Ovary (tissue), 7 donors: ENCODE measurements at regions not wholly inside any gene's neighbourhood (a gene's known extent, or its start where the extent isn't known, plus 50 kb on each side); places are given as distances from the start of the nearest gene placed in this dataset.

Experiments
- DNase-seq, 5 donors: peaks; one replicate each; pipeline ENCODE4 v3.0.0-alpha.2; 2019 to 2020
- H3K27ac ChIP-seq, 2 donors: fragments of 200-600 bp; one replicate each; pipeline versions ENCODE4 v1.5.1 to v1.8.0; 2019 to 2022
- H3K27me3 ChIP-seq: fragments of 200-600 bp; one replicate; pipeline ENCODE4 v1.8.0; 2022
- H3K36me3 ChIP-seq: fragments of 200-600 bp; sonication (generic); one replicate; pipeline ENCODE4 v1.5.1; 2019
- H3K4me1 ChIP-seq: one replicate; pipeline ENCODE4 v1.8.1; 2013; ENCODE audit warnings: mild to moderate bottlenecking, moderate library complexity; ENCODE audit not compliant: insufficient read depth
- H3K4me3 ChIP-seq: fragments of 200-600 bp; sonication (generic); one replicate; pipeline ENCODE4 v1.5.1; 2017
- H3K9me3 ChIP-seq, 2 donors: fragments of 200-600 bp in 1 of 2; sonication (generic) in 1 of 2; one replicate each; pipeline versions ENCODE4 v1.5.1 to v1.8.1; 2013 to 2019; ENCODE audit warnings: mild to moderate bottlenecking in 1 of 2, moderate library complexity in 1 of 2
- EP300 ChIP-seq: sonication (generic); formaldehyde crosslinking; IDR thresholded peaks from one replicate; pipeline ENCODE4 v1.6.1; 2017; ENCODE audit warnings: antibody characterized with exemption
- POLR2A ChIP-seq: fragments of 450-650 bp; IDR thresholded peaks from one replicate; pipeline ENCODE4 v1.6.1; 2017; ENCODE audit warnings: antibody characterized with exemption, mild to moderate bottlenecking, moderate library complexity
- WGBS, 3 donors: extraction: QIAGEN DNeasy Blood & Tissue Kit in 1 of 3; methylation state at CpG; one replicate each; pipeline versions ENCODE4 v1.1.5 to v1.1.7; 2013 to 2017; 5-methylcytosine and 5-hydroxymethylcytosine counted together
- intact Hi-C, 4 donors: fragments of 100-400 bp; cut with DNase I; formaldehyde crosslinking; loops; one replicate each; pipeline versions ENCODE4 v1.11.0 to v1.15.1; 2022 to 2023
- TF ChIP-seq, protein P1 (sequence below), 3 donors: fragments of 450-650 bp in 2 of 3; fragments of 200-600 bp in 1 of 3; IDR thresholded peaks; one replicate each; pipeline versions ENCODE4 v1.5.1 to v1.8.0; 2016 to 2022; ENCODE audit warnings: antibody characterized with exemption in 3 of 3, mild to moderate bottlenecking in 1 of 3
- donor health status: DM: no; HTN: no; CAD: no; lungs with moderate emphysema.
- donor health status: DM: no; HTN: no; CAD: no.
- donor health status: Bipolar disorder and iron deficiency.
- donor health status: DM: no; HTN: no; CAD: no.
- donor health status: DM: yes; HTN: yes; CAD: no.

DNA sequence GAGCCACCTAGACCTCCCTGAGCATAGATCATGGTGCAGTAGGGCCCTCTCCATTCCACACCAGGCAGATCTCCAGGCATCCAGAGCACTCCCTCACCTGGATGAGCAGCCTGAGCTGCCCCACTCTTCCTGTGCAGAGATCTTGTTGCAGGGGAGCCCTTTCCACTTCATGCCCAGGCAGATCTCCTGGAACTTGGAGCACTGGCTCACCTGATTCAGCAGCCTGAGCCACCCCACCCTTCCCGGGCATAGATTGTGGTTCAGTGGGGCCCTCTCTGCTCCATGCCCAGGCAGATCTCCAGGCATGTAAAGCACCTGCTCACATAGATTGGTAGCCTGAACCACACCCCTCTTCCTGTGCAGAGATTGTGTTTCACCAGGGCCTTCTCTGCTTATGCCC is 78.0 kb downstream of the SEC16B start:
- no peak for DNase-seq
- whole genome bisulfite sequencing, 3 donors: 100% methylated on average over 1 of the region's 1 CpG
- no peak overlapping the region for H3K4me3 ChIP-seq
- H3K27me3 ChIP-seq: no peaks in the 10 kb centered on the region
- H3K9me3 ChIP-seq: peaks cover 0 to 6% of the 10 kb centered on the region in 2 donors
- no peak for TF ChIP-seq POLR2A
- TF ChIP-seq, protein P1, sequence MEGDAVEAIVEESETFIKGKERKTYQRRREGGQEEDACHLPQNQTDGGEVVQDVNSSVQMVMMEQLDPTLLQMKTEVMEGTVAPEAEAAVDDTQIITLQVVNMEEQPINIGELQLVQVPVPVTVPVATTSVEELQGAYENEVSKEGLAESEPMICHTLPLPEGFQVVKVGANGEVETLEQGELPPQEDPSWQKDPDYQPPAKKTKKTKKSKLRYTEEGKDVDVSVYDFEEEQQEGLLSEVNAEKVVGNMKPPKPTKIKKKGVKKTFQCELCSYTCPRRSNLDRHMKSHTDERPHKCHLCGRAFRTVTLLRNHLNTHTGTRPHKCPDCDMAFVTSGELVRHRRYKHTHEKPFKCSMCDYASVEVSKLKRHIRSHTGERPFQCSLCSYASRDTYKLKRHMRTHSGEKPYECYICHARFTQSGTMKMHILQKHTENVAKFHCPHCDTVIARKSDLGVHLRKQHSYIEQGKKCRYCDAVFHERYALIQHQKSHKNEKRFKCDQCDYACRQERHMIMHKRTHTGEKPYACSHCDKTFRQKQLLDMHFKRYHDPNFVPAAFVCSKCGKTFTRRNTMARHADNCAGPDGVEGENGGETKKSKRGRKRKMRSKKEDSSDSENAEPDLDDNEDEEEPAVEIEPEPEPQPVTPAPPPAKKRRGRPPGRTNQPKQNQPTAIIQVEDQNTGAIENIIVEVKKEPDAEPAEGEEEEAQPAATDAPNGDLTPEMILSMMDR (IDR thresholded peaks at IDR 0.05): no peak
- TF ChIP-seq EP300: no peak
- H3K27ac ChIP-seq: no peak overlapping the region
- intact Hi-C loops: no loop called here
- H3K4me1 ChIP-seq: no peaks in the 10 kb centered on the region
- no peaks in the 10 kb centered on the region for H3K36me3 ChIP-seq

DNA sequence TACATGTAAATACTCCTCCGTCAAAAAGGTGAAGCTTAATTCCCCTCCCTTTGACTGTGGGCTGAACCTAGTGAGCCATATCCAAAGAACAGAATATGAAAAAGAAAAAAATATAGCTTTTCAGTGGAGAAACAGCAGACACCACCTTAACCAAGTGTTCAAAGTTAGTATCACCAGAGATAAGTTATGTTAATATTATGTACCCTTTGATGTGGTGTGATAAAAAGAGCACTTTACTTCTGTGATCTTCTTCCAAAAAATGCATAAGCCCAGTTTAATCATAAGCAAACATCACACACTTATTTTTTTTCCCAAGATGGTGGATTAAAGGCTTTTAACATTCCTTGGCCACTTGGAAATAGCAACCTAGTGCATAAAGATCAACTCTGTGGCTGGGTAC is 79.4 kb downstream of the SEC16B start:
- Histone ChIP-seq H3K4me3 (no peak overlapping the region), H3K27ac (no peak overlapping the region), H3K36me3 (no peaks in the 10 kb centered on the region), H3K9me3 (peaks cover 0 to 6% of the 10 kb centered on the region in 2 donors), H3K4me1 (no peaks in the 10 kb centered on the region), H3K27me3 (no peaks in the 10 kb centered on the region)
- intact Hi-C loops: no loop called here
- 49 to 66% (median 61%) methylated on average over 1 of the region's 1 CpG for whole genome bisulfite sequencing, 3 donors
- no peak for DNase-seq
- TF ChIP-seq POLR2A: no peak
- TF ChIP-seq, protein P1 (IDR thresholded peaks at IDR 0.05): no peak
- TF ChIP-seq EP300: no peak

DNA sequence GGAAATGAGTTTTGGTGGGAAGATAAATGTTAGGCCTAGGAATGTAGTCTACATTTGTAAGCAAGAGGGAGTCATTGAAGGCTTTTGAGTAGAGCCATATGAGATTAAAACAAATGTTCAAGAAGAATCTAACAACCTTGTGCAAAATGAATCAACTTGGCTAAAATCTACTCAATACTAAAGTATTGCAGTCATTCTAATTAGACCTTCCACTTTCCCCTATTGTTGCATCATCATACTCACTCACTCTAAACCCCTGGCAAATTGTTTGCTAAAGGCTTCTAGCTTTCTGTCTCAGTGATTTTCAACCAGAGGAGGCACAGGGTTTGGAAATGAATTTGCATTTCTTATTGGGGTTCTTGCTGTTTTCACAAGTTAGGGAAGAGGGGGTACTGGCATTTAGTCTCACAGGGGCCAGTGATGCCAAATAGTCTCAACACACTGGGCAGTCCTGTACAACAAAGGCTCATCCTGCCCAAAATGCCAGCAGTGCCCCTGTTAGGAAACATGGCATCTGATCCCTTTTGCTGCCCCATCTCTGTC is 85.3 kb downstream of the SEC16B start:
- Histone ChIP-seq H3K4me3 (no peak overlapping the region), H3K36me3 (no peaks in the 10 kb centered on the region), H3K27ac (no peak overlapping the region), H3K9me3 (no peaks in the 10 kb centered on the region), H3K27me3 (no peaks in the 10 kb centered on the region), H3K4me1 (no peaks in the 10 kb centered on the region)
- DNase-seq: no peak
- intact Hi-C loops: no loop called here
- TF ChIP-seq POLR2A: no peak
- TF ChIP-seq EP300: no peak
- TF ChIP-seq, protein P1 (IDR thresholded peaks at IDR 0.05): no peak

DNA sequence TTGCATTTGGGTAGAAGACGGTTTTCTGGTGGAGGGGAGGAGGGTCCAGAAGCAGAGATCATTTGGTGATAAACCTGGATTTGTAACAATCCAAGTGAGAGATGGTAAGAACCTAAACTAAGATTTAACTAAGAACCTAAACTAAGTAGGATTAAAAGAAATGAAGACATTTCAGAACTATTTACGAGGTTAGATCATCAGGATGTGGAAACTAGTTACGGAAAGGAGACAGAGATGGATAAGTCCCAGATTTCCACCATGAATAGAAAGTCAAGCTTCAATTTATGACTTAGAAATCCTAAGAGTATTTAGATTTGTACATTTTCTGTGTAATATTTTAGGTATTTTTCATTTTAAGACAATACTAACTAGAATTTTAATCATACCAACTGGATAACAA is 86.3 kb downstream of the SEC16B start:
- Histone ChIP-seq H3K4me3 (no peak overlapping the region), H3K9me3 (no peaks in the 10 kb centered on the region), H3K36me3 (no peaks in the 10 kb centered on the region), H3K27me3 (no peaks in the 10 kb centered on the region), H3K27ac (no peak overlapping the region), H3K4me1 (no peaks in the 10 kb centered on the region)
- no peak for DNase-seq
- intact Hi-C loops: no loop called here
- WGBS, 3 donors: 90 to 98% (median 96%) methylated on average over 3 of the region's 3 CpGs
- TF ChIP-seq EP300 (no peak), POLR2A (no peak)
- TF ChIP-seq, protein P1 (IDR thresholded peaks at IDR 0.05): no peak
